Activated CD8-positive, alpha-beta memory T cell treated with anti-CD3 and anti-CD28 coated beads, Interleukin-2, amount 50 U/mL, for 4 hours (primary cell): ENCODE measurements at regions not wholly inside any gene's neighbourhood (a gene's known extent, or its start where the extent isn't known, plus 50 kb on each side); places are given as distances from the start of the nearest gene placed in this dataset.

Experiments used
- DNase-seq: peaks from one replicate; pipeline ENCODE4 v3.0.0-alpha.2; 2020

- DNase-seq = no peak
Observed at GRCh38 chr18:24629921-24630320, 169.5 kb downstream of the HRH4 start.

- no peak for DNase-seq
Observed at GRCh38 chr18:24630346-24630880, 170.0 kb downstream of the HRH4 start.

- no peak for DNase-seq
Observed at GRCh38 chr18:24631243-24632025, 171.0 kb downstream of the HRH4 start.

GRCh38 chr18:24632158-24632988, 171.9 kb downstream of the HRH4 start:
- no peak for DNase-seq

- no peak for DNase-seq
Observed at GRCh38 chr18:24633121-24633520, 172.7 kb downstream of the HRH4 start.

- no peak for DNase-seq
Observed at GRCh38 chr18:24649571-24649970, 189.1 kb downstream of the HRH4 start.

- DNase-seq = no peak
Observed at GRCh38 chr18:24651434-24651833, 191.0 kb downstream of the HRH4 start.

- no peak for DNase-seq
Observed at GRCh38 chr18:24656050-24656449, 195.6 kb downstream of the HRH4 start.

GRCh38 chr18:24656551-24657443, 196.4 kb downstream of the HRH4 start:
- no peak for DNase-seq

GRCh38 chr18:24657444-24657842, 197.0 kb downstream of the HRH4 start:
- no peak for DNase-seq

GRCh38 chr18:24658302-24658701, 197.9 kb downstream of the HRH4 start:
- no peak for DNase-seq

- DNase-seq = no peak
Observed at GRCh38 chr18:24659827-24660720, 199.6 kb downstream of the HRH4 start.

GRCh38 chr18:24660956-24661355, 200.5 kb downstream of the HRH4 start:
- no peak for DNase-seq

GRCh38 chr18:24662412-24662821, 202.0 kb downstream of the HRH4 start:
- no peak for DNase-seq

GRCh38 chr18:24663026-24663425, 202.6 kb downstream of the HRH4 start:
- DNase-seq = no peak

- no peak for DNase-seq
Observed at GRCh38 chr18:24669015-24669414, 208.6 kb downstream of the HRH4 start.

- DNase-seq = no peak
Observed at GRCh38 chr18:24669502-24669901, 209.1 kb downstream of the HRH4 start.

GRCh38 chr18:24672165-24672941, 211.9 kb downstream of the HRH4 start:
- no peak for DNase-seq

- no peak for DNase-seq
Observed at GRCh38 chr18:24674200-24674599, 213.8 kb downstream of the HRH4 start.

GRCh38 chr18:24674605-24675004, 214.2 kb downstream of the HRH4 start:
- DNase-seq = no peak

- DNase-seq = no peak
Observed at GRCh38 chr18:24677011-24677410, 216.6 kb downstream of the HRH4 start.
